SK-N-MC (cell line): ENCODE measurements at regions not wholly inside any gene's neighbourhood (a gene's known extent, or its start where the extent isn't known, plus 50 kb on each side); places are given as distances from the start of the nearest gene placed in this dataset.

ENCODE experiments used
- DNase-seq: peaks from one replicate; pipeline ENCODE4 v3.0.0-alpha.2; 2011; ENCODE audit warnings: low read depth, low spot score
- H3K27ac ChIP-seq: fragments of 200-600 bp; sonication (generic); 2 replicates; pipeline ENCODE4 v1.5.1; 2016; ENCODE audit warnings: mixed run types
- H3K36me3 ChIP-seq: fragments of 200-600 bp; sonication (generic); 2 replicates; pipeline ENCODE4 v1.6.1; 2017; ENCODE audit warnings: antibody characterized with exemption, low read length, mixed read lengths; ENCODE audit not compliant: insufficient read depth
- H3K4me3 ChIP-seq: fragments of 200-600 bp; sonication (generic); 2 replicates; pipeline ENCODE4 v1.5.1; 2016
- H3K9ac ChIP-seq: fragments of 200-600 bp; sonication (generic); 2 replicates; pipeline ENCODE4 v1.8.0; 2017; ENCODE audit warnings: mixed run types, mixed read lengths; ENCODE audit not compliant: insufficient read length
- H3K9me3 ChIP-seq: fragments of 200-600 bp; sonication (generic); 2 replicates; pipeline ENCODE4 v1.6.1; 2017; ENCODE audit warnings: low read depth, mild to moderate bottlenecking, antibody characterized with exemption, low read length, moderate library complexity, mixed read lengths
- EZH2 ChIP-seq: fragments of 200-600 bp; sonication (generic); IDR thresholded peaks from one replicate; pipeline ENCODE4 v1.6.1; 2017; ENCODE audit warnings: antibody characterized with exemption
- FOXP2 ChIP-seq: optimal IDR thresholded peaks from 2 replicates; pipeline ENCODE3; 2011; ENCODE audit warnings: mild to moderate bottlenecking, moderate library complexity; ENCODE audit not compliant: insufficient read depth; ENCODE audit errors: extremely low read length, control extremely low read depth
- POLR2AphosphoS5 ChIP-seq: IDR thresholded peaks from 2 replicates; pipeline ENCODE4 v1.6.1; 2012; ENCODE audit warnings: mild to moderate bottlenecking, low read depth, low read length, borderline replicate concordance

- Histone ChIP-seq H3K9ac (no peak overlapping the region), H3K36me3 (no peaks in the 10 kb centered on the region), H3K27ac (no peak overlapping the region), H3K9me3 (0 out of 2 replicates have a peak, but pooled peaks cover 5% of the 10 kb centered on the region), H3K4me3 (no peak overlapping the region)
- no peak for DNase-seq
- TF ChIP-seq EZH2: no peak
- TF ChIP-seq FOXP2: no peak
- TF ChIP-seq POLR2AphosphoS5: no peak
These were observed 272.0 kb downstream of the FOXO1 start for GRCh38 chr13:40394304-40394985.

- Histone ChIP-seq H3K9ac (no peak overlapping the region), H3K36me3 (no peaks in the 10 kb centered on the region)
- TF ChIP-seq POLR2AphosphoS5: no peak
- no peak for TF ChIP-seq EZH2
- TF ChIP-seq FOXP2: no peak
These were observed 268.4 kb downstream of the FOXO1 start for GRCh38 chr13:40398065-40398464.

GRCh38 chr13:40399756-40400155, 266.7 kb downstream of the FOXO1 start:
- Histone ChIP-seq H3K9me3 (0 out of 2 replicates have a peak, but pooled peaks cover 5% of the 10 kb centered on the region), H3K4me3 (no peak overlapping the region), H3K9ac (no peak overlapping the region), H3K36me3 (no peaks in the 10 kb centered on the region), H3K27ac (no peak overlapping the region)
- no peak for DNase-seq
- TF ChIP-seq EZH2: no peak
- TF ChIP-seq FOXP2: no peak
- TF ChIP-seq POLR2AphosphoS5: no peak

More at GRCh38 chr13:40398065-40398464, 268.4 kb downstream of the FOXO1 start:
- H3K27ac ChIP-seq: no peak overlapping the region
- H3K9me3 ChIP-seq: 0 out of 2 replicates have a peak, but pooled peaks cover 5% of the 10 kb centered on the region
- H3K4me3 ChIP-seq: no peak overlapping the region
- DNase-seq: no peak

GRCh38 chr13:40401911-40402776, 264.3 kb downstream of the FOXO1 start:
- no peaks in the 10 kb centered on the region for H3K36me3 ChIP-seq
- DNase-seq: no peak
- no peak overlapping the region for H3K27ac ChIP-seq
- TF ChIP-seq FOXP2 (no peak), EZH2 (no peak)
- no peak overlapping the region for H3K9ac ChIP-seq
- H3K4me3 ChIP-seq: no peak overlapping the region
- H3K9me3 ChIP-seq: no peaks in the 10 kb centered on the region

GRCh38 chr13:40402931-40403431, 263.5 kb downstream of the FOXO1 start:
- H3K9ac ChIP-seq: no peak overlapping the region
- no peak for DNase-seq
- H3K9me3 ChIP-seq: no peaks in the 10 kb centered on the region
- H3K36me3 ChIP-seq: no peaks in the 10 kb centered on the region
- H3K4me3 ChIP-seq: no peak overlapping the region
- H3K27ac ChIP-seq: no peak overlapping the region
- no peak for TF ChIP-seq POLR2AphosphoS5
- TF ChIP-seq FOXP2: no peak
- TF ChIP-seq EZH2: no peak

GRCh38 chr13:40403509-40404241, 262.8 kb downstream of the FOXO1 start:
- H3K36me3 ChIP-seq: no peaks in the 10 kb centered on the region
- no peaks in the 10 kb centered on the region for H3K9me3 ChIP-seq
- H3K9ac ChIP-seq: no peak overlapping the region
- H3K27ac ChIP-seq: no peak overlapping the region
- no peak for TF ChIP-seq POLR2AphosphoS5
- TF ChIP-seq FOXP2: no peak
- DNase-seq: no peak
- no peak overlapping the region for H3K4me3 ChIP-seq

GRCh38 chr13:40404407-40404806, 262.0 kb downstream of the FOXO1 start:
- H3K4me3 ChIP-seq: no peak overlapping the region
- TF ChIP-seq EZH2 (no peak), FOXP2 (no peak), POLR2AphosphoS5 (no peak)
- H3K9ac ChIP-seq: no peak overlapping the region
- no peaks in the 10 kb centered on the region for H3K9me3 ChIP-seq
- no peak overlapping the region for H3K27ac ChIP-seq
- H3K36me3 ChIP-seq: no peaks in the 10 kb centered on the region
- no peak for DNase-seq

- H3K9me3 ChIP-seq: no peaks in the 10 kb centered on the region
- TF ChIP-seq EZH2 (no peak), POLR2AphosphoS5 (no peak)
These were observed 261.3 kb downstream of the FOXO1 start for GRCh38 chr13:40404967-40405716.

More at GRCh38 chr13:40404967-40405716, 261.3 kb downstream of the FOXO1 start:
- DNase-seq: no peak
- Histone ChIP-seq H3K4me3 (no peak overlapping the region), H3K9ac (no peak overlapping the region), H3K27ac (no peak overlapping the region), H3K36me3 (no peaks in the 10 kb centered on the region)
